Transverse colon (tissue), 4 donors: ENCODE measurements at regions not wholly inside any gene's neighbourhood (a gene's known extent, or its start where the extent isn't known, plus 50 kb on each side); places are given as distances from the start of the nearest gene placed in this dataset.

ENCODE experiments used
- DNase-seq: peaks from one replicate; pipeline ENCODE4 v3.0.0-alpha.2; 2019
- H3K27ac ChIP-seq, 4 donors: fragments of 200-600 bp; sonication (generic); 2 replicates each; pipeline ENCODE4 v1.5.1; 2016 to 2018; ENCODE audit warnings: inconsistent platforms in 4 of 4
- H3K27me3 ChIP-seq: fragments of 200-600 bp; sonication (generic); 2 replicates; pipeline ENCODE4 v1.5.1; 2017; ENCODE audit warnings: inconsistent platforms
- H3K36me3 ChIP-seq, 4 donors: fragments of 200-600 bp; sonication (generic); 2 replicates each; pipeline ENCODE4 v1.5.1; 2017 to 2019; ENCODE audit warnings: inconsistent platforms in 4 of 4
- H3K4me1 ChIP-seq, 4 donors: fragments of 200-600 bp; sonication (generic); 2 replicates each; pipeline ENCODE4 v1.5.1; 2017 to 2020; ENCODE audit warnings: inconsistent platforms in 4 of 4
- H3K4me3 ChIP-seq, 4 donors: fragments of 200-600 bp; sonication (generic); 1 replicate in 1 of 4; 2 replicates in 3 of 4; pipeline versions ENCODE4 v1.5.1 to v1.6.1; 2017 to 2019; ENCODE audit warnings: inconsistent platforms in 4 of 4
- H3K9me3 ChIP-seq, 2 donors: fragments of 200-600 bp; sonication (generic); 2 replicates each; pipeline ENCODE4 v1.5.1; 2017 to 2019; ENCODE audit warnings: inconsistent platforms in 2 of 2
- EP300 ChIP-seq: sonication (generic); formaldehyde crosslinking; IDR thresholded peaks from one replicate; pipeline ENCODE4 v1.6.1; 2017; ENCODE audit warnings: antibody characterized with exemption, low read depth
- POLR2A ChIP-seq: fragments of 450-650 bp; IDR thresholded peaks from one replicate; pipeline ENCODE4 v1.6.1; 2016; ENCODE audit warnings: antibody characterized with exemption, mild to moderate bottlenecking, moderate library complexity
- POLR2AphosphoS5 ChIP-seq, 3 donors: sonication (generic); formaldehyde crosslinking; IDR thresholded peaks; one replicate each; pipeline ENCODE4 v1.6.1; 2016; ENCODE audit warnings: antibody characterized with exemption in 3 of 3
- WGBS, 2 donors: methylation state at CpG; one replicate each; pipeline ENCODE4 v1.1.5; 2018; ENCODE audit warnings: low coverage in 1 of 2; 5-methylcytosine and 5-hydroxymethylcytosine counted together
- in situ Hi-C, 4 donors: fragments of 200-750 bp; cut with MboI; loops; one replicate each; pipeline versions ENCODE4 v1.15.0 to v1.15.1; 2017; ENCODE audit warnings: low sequenced_read_pairs in 3 of 4, low pct_ligation_motif_present in 1 of 4, low pct_unique_long_range_greater_than_20kb in 1 of 4
- intact Hi-C: fragments of 100-400 bp; cut with DNase I; formaldehyde crosslinking; loops from one replicate; pipeline ENCODE4 v1.15.1; 2023; ENCODE audit warnings: low total_unique reads
- TF ChIP-seq, protein P1 (sequence below), 5 experiments: fragments of 200-600 bp in 3 of 5; fragments of 450-650 bp in 2 of 5; sonication (generic) in 3 of 5; IDR thresholded peaks; 1 replicate in 2 of 5; 2 replicates in 3 of 5; pipeline ENCODE4 v1.5.1; 2016 to 2017; ENCODE audit warnings: antibody characterized with exemption in 5 of 5, inconsistent platforms in 3 of 5, mild to moderate bottlenecking in 2 of 5, moderate library complexity in 1 of 5

DNA sequence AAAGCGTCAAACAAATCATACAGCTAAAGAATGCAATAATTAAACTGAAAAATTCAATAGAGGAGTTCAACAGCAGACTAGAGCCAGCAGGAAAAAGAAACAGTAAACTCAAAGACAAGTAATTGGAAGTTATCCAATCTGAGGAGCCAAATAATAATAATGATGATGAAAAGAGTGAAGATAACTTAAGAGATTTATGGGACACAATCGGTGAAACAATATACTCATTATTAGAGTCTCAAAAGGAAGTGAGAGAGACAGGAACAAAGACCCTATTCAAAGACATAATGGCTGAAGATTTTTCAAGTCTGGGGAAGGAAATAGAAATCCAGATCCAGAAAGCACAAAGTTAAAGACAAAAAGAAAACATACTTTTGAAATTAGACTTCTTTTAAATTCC is 263.9 kb upstream of the NR4A3 start:
- no peaks in the 10 kb centered on the region for H3K4me1 ChIP-seq
- 69 to 84% methylated on average over 2 of the region's 2 CpGs for WGBS, 2 donors

GRCh38 chr9:99559776-99560175 is 261.9 kb upstream of the NR4A3 start:
- no peak overlapping the region for H3K4me3 ChIP-seq
- no peaks in the 10 kb centered on the region for H3K9me3 ChIP-seq
- intact Hi-C loops (no loop called here), in situ Hi-C loops (no loop called here)
- WGBS, 2 donors = 78 to 80% methylated on average over 1 of the region's 1 CpG
- no peaks in the 10 kb centered on the region for H3K27me3 ChIP-seq
- H3K27ac ChIP-seq = no peak overlapping the region
- DNase-seq = no peak
- H3K36me3 ChIP-seq = no peaks in the 10 kb centered on the region
- H3K4me1 ChIP-seq = no peaks in the 10 kb centered on the region
- TF ChIP-seq, protein P1, sequence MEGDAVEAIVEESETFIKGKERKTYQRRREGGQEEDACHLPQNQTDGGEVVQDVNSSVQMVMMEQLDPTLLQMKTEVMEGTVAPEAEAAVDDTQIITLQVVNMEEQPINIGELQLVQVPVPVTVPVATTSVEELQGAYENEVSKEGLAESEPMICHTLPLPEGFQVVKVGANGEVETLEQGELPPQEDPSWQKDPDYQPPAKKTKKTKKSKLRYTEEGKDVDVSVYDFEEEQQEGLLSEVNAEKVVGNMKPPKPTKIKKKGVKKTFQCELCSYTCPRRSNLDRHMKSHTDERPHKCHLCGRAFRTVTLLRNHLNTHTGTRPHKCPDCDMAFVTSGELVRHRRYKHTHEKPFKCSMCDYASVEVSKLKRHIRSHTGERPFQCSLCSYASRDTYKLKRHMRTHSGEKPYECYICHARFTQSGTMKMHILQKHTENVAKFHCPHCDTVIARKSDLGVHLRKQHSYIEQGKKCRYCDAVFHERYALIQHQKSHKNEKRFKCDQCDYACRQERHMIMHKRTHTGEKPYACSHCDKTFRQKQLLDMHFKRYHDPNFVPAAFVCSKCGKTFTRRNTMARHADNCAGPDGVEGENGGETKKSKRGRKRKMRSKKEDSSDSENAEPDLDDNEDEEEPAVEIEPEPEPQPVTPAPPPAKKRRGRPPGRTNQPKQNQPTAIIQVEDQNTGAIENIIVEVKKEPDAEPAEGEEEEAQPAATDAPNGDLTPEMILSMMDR (IDR thresholded peaks at IDR 0.05) = no peak
- TF ChIP-seq POLR2AphosphoS5 (IDR thresholded peaks at IDR 0.05) (no peak), POLR2A (no peak), EP300 (no peak)

More for the DNA sequence above, 263.9 kb upstream of the NR4A3 start:
- in situ Hi-C loops (no loop called here), intact Hi-C loops (no loop called here)
- no peak overlapping the region for H3K4me3 ChIP-seq
- no peaks in the 10 kb centered on the region for H3K36me3 ChIP-seq
- no peaks in the 10 kb centered on the region for H3K9me3 ChIP-seq
- TF ChIP-seq POLR2AphosphoS5 (IDR thresholded peaks at IDR 0.05) (no peak), EP300 (no peak), POLR2A (no peak)
- TF ChIP-seq, protein P1 (IDR thresholded peaks at IDR 0.05) = no peak
- no peak overlapping the region for H3K27ac ChIP-seq
- DNase-seq = no peak
- H3K27me3 ChIP-seq = no peaks in the 10 kb centered on the region

GRCh38 chr9:99560561-99560960 is 261.1 kb upstream of the NR4A3 start:
- in situ Hi-C loops (no loop called here), intact Hi-C loops (no loop called here)
- no peak for DNase-seq
- Histone ChIP-seq H3K36me3 (no peaks in the 10 kb centered on the region), H3K9me3 (no peaks in the 10 kb centered on the region), H3K27me3 (no peaks in the 10 kb centered on the region), H3K4me3 (no peak overlapping the region), H3K27ac (no peak overlapping the region), H3K4me1 (no peaks in the 10 kb centered on the region)
- TF ChIP-seq POLR2A (no peak), POLR2AphosphoS5 (IDR thresholded peaks at IDR 0.05) (no peak), EP300 (no peak)
- TF ChIP-seq, protein P1 (IDR thresholded peaks at IDR 0.05) = no peak

- Histone ChIP-seq H3K4me1 (no peaks in the 10 kb centered on the region), H3K27ac (no peak overlapping the region), H3K4me3 (no peak overlapping the region), H3K9me3 (no peaks in the 10 kb centered on the region), H3K27me3 (no peaks in the 10 kb centered on the region), H3K36me3 (no peaks in the 10 kb centered on the region)
- in situ Hi-C loops = no loop called here
- 89% methylated on average over 2 of the region's 2 CpGs; no CpG with 5 or more reads in 1 of the 2 donors for WGBS, 2 donors
- intact Hi-C loops = no loop called here
- no peak for DNase-seq
- no peak for TF ChIP-seq EP300
- TF ChIP-seq POLR2AphosphoS5 (IDR thresholded peaks at IDR 0.05) = no peak
- TF ChIP-seq, protein P1 (IDR thresholded peaks at IDR 0.05) = no peak
- no peak for TF ChIP-seq POLR2A
Observed at GRCh38 chr9:99561509-99561917, 260.2 kb upstream of the NR4A3 start.
